Upper lobe of right lung (tissue), 1 donor: ENCODE measurements at regions not wholly inside any gene's neighbourhood (a gene's known extent, or its start where the extent isn't known, plus 50 kb on each side); places are given as distances from the start of the nearest gene placed in this dataset.
A peak's percentile ranks its signal among the peaks of the same experiment; 100 is the strongest.
"Not testable (repeated sequence)": the region's sequence is repeated elsewhere in the genome, so short reads cannot be mapped to it uniquely, and the experiment has no call there.

Experiments
- ATAC-seq: fragments of 200-7000 bp; cut with Tn5 transposase; one replicate; pipeline ENCODE4 v1.9.1; 2020; ENCODE audit warnings: mild to moderate bottlenecking, moderate library complexity
- DNase-seq: peaks from one replicate; pipeline ENCODE4 v3.0.0-alpha.2; 2020
- H3K27ac ChIP-seq: fragments of 200-600 bp; one replicate; pipeline ENCODE4 v1.8.0; 2022
- H3K27me3 ChIP-seq: fragments of 200-600 bp; one replicate; pipeline ENCODE4 v1.8.0; 2022; ENCODE audit warnings: mild to moderate bottlenecking
- H3K36me3 ChIP-seq: fragments of 200-600 bp; one replicate; pipeline ENCODE4 v1.8.0; 2022
- H3K4me1 ChIP-seq: fragments of 200-600 bp; one replicate; pipeline ENCODE4 v1.8.0; 2022
- H3K4me3 ChIP-seq: fragments of 200-600 bp; one replicate; pipeline ENCODE4 v1.8.0; 2022; ENCODE audit warnings: mild to moderate bottlenecking
- H3K9me3 ChIP-seq: fragments of 200-600 bp; one replicate; pipeline ENCODE4 v1.8.0; 2022
- CTCF ChIP-seq: fragments of 200-600 bp; IDR thresholded peaks from one replicate; pipeline ENCODE4 v1.8.0; 2022; ENCODE audit warnings: antibody characterized with exemption
- intact Hi-C: fragments of 100-400 bp; cut with DNase I; formaldehyde crosslinking; loops from one replicate; pipeline ENCODE4 v1.11.0; 2022
- donor health status: DM: no; HTN: yes; CAD: no; lungs with severe emphysema.

- no peaks in the 10 kb centered on the region for H3K4me1 ChIP-seq
- no peak overlapping the region for H3K4me3 ChIP-seq
- TF ChIP-seq CTCF: no peak
- H3K36me3 ChIP-seq: no peaks in the 10 kb centered on the region
- ATAC-seq: no peak
- H3K27ac ChIP-seq: no peak overlapping the region
- H3K9me3 ChIP-seq: no peaks in the 10 kb centered on the region
- no peak for DNase-seq
- no peaks in the 10 kb centered on the region for H3K27me3 ChIP-seq
- intact Hi-C loops: no loop called here
These were observed 177.0 kb downstream of the OR4M2 start for GRCh38 chr15:22257047-22258008.

- Histone ChIP-seq H3K9me3 (no peaks in the 10 kb centered on the region), H3K4me3 (no peak overlapping the region), H3K36me3 (no peaks in the 10 kb centered on the region), H3K4me1 (no peaks in the 10 kb centered on the region), H3K27me3 (no peaks in the 10 kb centered on the region), H3K27ac (no peak overlapping the region)
- no peak for ATAC-seq
- intact Hi-C loops: no loop called here
- no peak for DNase-seq
- TF ChIP-seq CTCF: no peak
These were observed 177.7 kb downstream of the OR4M2 start for GRCh38 chr15:22258009-22258397.

- no peaks in the 10 kb centered on the region for H3K36me3 ChIP-seq
- H3K27me3 ChIP-seq: no peaks in the 10 kb centered on the region
- DNase-seq (no peak), ATAC-seq (no peak)
- H3K27ac ChIP-seq: no peak overlapping the region
- no peak for TF ChIP-seq CTCF
- intact Hi-C loops: no loop called here
- H3K9me3 ChIP-seq: no peaks in the 10 kb centered on the region
- no peaks in the 10 kb centered on the region for H3K4me1 ChIP-seq
- H3K4me3 ChIP-seq: no peak overlapping the region
These were observed 178.2 kb downstream of the OR4M2 start for GRCh38 chr15:22258398-22259150.

- H3K4me1 ChIP-seq, ATAC-seq, H3K36me3 ChIP-seq, intact Hi-C loops, H3K4me3 ChIP-seq, H3K9me3 ChIP-seq, H3K27ac ChIP-seq, H3K27me3 ChIP-seq: not testable (repeated sequence)
- peak; percentile 61 for DNase-seq
These were observed 178.9 kb downstream of the OR4M2 start for GRCh38 chr15:22259151-22259750.

GRCh38 chr15:22259881-22260421 is 179.6 kb downstream of the OR4M2 start:
- Histone ChIP-seq H3K4me1 (no peaks in the 10 kb centered on the region), H3K27ac (no peak overlapping the region), H3K27me3 (no peaks in the 10 kb centered on the region), H3K9me3 (no peaks in the 10 kb centered on the region), H3K36me3 (no peaks in the 10 kb centered on the region), H3K4me3 (no peak overlapping the region)
- no peak for TF ChIP-seq CTCF
- intact Hi-C loops: no loop called here
- no peak for DNase-seq
- ATAC-seq: no peak
